Muscle of arm (tissue), 1 donor: ENCODE measurements at regions not wholly inside any gene's neighbourhood (a gene's known extent, or its start where the extent isn't known, plus 50 kb on each side); places are given as distances from the start of the nearest gene placed in this dataset.

ENCODE experiments used
- DNase-seq: peaks from one replicate; pipeline ENCODE4 v3.0.0-alpha.2; 2013

DNA sequence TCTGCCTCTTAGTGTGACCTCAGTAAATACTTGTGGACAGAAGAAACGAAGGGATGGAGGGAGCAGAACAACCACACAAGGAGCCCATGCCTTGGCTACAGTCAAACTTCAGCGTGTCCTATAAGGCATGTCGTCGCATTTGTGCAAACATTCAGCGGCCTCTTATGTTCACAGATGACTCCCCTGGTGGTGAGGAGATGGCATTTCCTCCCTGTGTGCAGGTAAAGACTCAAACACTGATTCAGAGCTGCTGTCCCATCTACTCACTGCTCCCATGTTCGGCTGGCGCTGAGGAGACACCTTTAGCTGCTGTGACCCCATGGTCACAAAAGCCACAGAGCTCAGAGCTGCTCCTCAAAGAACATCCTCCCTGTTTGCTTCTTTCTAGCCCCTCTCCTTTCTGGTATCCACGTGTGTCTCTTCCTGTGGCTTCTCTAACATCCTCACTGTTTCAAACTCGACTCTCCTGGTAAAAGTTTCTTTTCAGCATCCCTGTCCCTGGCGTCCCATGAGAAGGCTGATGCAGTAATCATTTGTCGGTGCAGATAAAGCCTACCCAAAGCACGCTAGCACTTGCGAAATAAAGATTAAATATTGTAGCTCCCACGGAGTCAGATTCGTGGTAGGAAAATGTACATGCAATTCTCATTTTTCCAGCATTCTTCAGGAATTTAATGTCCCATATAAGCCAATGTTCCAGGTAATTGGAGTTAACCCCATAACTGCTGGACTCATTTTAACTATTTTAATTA lies 124.9 kb upstream of the NEBL start:
- DNase-seq = no peak

DNA sequence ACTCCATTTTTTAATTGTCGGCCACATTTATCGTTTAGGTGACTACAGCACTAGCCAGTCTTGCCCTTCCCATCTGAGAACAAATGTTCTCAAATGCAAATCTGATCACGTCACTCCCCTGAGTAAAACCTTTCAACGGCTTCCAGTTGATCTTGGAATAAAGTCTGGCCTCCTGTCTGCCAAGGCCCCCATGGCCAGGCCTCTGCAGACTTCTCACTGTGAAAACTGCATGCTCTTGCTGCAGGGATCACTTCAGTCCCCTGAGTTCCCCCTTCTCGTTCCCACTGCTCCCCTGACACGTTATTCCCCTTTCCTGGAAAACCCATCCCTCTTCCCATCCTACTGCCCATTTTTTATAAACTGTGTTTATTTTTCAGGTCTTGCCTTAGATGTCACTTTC lies 124.1 kb upstream of the NEBL start:
- no peak for DNase-seq

DNA sequence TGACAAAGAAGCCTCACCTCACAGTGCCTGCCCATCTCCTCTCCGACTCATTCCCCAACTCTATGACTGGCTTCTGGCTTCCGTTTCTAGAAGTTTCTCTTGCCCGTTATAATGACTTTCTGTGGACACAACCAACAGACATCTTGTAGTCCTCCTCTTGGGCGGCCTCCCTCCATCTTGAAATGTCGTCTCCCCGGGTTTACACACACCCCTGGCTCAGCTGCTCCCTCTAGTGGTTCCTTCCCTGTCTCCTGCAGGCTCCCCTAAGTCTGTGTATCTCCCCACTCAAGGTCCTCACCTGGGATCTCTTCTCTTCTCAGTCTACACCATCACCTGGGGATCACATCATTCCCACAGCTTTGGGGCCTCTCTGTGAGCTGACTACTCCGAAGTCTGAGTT lies 123.4 kb upstream of the NEBL start:
- no peak for DNase-seq

- DNase-seq = no peak
These were observed 122.3 kb upstream of the NEBL start for GRCh38 chr10:21019436-21019835.

GRCh38 chr10:21015851-21016250 lies 118.7 kb upstream of the NEBL start:
- DNase-seq = no peak

DNA sequence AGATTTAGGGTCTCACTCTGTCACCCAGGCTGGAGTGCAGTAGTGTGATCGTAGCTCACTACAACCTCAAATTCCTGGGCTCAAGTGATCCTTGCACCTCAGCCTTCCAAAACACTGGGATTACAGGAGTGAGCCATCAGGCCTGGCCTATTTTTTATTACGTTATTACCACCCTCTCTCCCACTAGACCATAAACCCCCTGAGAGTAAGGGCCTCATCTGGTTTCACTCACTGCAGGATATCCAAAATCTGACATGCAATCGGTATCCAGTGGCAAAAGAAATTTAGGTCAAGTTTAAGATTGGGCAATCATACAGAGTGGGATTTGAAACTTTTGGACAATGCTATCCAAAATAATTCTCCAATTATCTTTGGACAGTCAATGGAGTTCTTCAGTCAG lies 117.0 kb upstream of the NEBL start:
- DNase-seq = no peak

GRCh38 chr10:21011433-21012018 lies 114.4 kb upstream of the NEBL start:
- DNase-seq = no peak

DNA sequence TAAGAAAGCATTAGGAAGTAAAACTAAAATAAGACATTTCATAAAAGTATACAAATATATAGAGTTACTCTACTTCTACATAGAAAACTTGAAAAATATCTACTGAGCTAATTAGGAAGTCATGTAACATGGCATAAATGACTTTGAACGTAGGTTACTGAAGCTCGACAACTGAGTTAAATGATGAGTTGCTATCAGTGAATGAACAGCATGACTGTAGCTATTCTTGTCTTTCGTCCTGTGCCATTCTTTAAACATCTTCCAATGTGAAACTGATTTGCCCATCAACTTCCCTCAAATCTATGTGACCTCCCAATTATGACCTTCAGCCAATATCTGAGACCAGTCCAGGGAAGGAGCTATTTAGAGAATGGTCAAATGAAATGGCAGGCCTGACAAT lies 113.5 kb upstream of the NEBL start:
- no peak for DNase-seq

DNA sequence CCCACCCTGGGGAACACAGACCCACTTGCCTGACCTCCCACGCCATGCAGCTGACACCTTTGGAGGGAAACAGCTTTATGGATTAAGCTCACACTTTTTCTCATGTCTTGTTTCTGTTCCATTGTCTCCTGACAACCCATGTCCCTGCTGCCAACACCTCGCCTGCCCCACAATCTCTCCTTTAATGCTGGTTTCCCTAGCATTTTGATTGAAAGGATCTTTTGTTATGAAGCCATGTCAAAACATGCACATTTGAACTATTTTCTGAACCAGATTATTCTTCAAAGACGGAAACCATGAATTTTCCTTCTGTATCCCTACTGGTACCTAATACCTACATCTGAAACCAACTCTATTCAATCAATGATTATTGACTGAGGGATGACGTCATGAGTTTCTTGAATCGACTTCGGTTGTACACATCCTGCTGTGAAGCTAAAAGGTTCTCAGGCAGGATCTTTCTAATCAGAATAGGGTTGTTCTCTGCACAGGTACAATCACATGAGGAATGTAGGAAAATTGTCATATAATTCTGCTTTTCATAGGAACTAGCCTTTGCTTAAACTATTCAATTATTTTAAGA lies 106.2 kb upstream of the NEBL start:
- DNase-seq = no peak

DNA sequence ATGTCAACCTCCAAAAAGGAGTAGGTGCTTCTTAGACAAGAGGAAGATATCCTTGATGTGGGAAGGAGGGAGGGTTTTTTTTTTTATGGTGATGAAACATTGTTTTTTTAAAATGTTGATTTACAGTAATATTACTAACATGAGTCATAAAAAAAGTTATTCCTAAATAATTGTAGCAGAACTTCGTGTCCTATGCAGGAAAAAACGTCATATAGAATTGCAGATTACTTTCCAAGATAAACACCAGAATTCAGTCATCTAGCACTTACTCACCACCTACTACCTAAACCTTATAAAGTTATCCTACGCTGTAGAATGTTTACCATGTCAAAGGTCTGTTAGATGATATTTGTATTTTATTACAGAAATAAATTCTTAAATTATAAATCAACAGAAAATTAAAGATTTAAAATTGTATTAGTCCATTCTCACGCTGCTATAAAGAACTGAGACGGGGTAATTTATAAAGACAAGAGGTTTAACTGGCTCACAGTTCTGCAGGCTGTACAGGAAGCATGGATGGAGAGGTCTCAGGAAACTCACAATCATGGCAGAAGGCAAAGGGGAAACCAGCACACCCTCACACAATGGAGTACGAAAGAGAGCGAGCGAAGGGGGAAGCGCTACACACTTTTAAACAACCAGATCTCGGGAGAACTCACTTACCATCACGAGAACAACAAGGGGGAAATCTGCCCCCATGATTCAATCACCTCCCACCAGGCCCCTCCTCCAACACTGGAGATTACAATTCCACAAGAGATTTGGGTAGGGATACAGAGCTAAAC lies 105.2 kb upstream of the NEBL start:
- no peak for DNase-seq

DNA sequence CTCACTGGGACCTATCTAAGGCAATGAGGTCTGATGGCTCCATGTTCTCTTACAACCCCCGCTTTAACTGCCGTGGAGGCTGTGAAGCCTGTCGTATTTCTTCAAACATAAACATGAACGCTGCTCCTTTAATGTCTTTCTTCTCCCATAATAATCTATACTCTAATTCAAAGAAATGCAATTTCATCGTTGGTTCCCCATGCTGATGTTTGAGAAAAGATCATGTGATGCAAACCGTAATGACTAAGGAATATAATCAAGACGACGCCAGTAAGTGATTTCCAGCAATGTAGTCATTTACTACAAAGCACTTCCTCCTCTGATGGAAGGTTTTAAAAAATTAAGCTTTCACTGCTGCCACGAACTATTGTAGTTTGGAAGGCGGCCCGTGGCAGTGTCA lies 102.6 kb upstream of the NEBL start:
- DNase-seq = no peak

- DNase-seq = no peak
These were observed 100.9 kb upstream of the NEBL start for GRCh38 chr10:20998036-20998435.

DNA sequence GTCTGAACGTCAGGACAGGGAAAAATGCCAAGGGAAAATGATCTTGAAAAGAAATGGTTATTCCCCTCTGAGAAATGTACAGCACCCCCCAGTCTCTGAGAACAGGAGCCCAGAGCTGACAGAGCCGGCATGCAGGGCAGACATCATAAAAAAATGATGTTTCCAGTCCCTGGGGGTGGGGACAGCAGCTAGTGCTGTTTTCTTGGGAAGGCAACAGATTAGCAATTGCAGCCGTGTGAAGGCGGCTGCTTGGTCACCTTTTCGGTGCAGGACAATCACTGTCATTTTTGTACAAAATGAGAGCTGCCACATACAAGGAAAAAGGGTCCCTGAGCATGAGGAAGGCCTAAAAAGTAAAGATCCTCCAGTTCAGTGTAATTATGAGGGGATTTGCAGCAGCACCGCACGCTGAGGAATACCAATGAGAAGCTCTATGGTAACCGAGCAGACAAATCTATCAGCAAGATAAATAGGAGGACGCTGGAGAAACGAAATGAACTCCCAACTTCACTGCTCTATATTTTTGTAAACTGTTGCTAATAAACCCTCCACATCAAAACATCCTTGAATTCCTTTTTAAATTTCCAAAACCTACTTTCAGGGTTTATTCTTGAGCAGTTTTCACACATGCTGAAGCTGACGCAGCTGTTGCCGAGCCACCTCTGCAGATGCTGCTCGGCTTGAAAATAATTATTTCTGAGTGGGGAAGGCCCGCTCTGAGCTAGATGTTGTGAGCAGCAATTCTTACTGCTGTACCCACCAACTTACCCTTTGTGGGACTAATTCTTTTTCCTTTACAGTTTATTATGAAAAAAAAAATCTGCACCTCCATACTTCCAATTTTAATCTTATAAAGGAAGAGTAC lies 98.2 kb upstream of the NEBL start:
- DNase-seq = no peak

DNA sequence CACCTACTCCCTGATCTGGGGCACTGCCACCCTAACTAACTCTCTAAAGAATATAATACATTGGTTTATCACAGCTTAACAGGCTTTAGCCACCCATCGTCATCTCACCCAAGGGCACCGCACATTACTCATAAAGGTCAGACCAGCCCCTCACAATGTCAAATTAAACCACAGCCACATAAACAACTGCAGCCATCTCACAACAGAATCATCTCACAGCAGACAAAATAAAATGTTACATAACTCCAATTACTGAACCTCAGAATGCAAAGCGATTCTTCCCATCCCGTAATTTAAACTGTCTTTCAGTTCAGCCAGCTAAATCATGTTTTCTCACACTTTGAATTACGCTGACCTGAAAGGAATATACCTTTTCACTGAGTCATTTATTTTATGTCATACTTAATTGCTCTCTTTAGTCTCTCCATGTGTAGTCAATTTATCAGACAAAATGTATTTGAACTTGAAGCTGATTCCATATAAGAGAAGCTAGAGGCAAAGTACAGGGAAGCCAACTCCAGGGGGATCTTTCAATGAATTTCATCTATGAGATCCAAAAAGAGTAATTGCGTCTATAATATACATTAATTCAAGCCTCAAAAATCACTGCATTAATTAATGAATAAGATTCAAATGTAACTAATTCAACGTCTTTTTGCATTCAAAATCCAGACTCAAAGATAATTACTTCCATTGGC lies 96.9 kb upstream of the NEBL start:
- DNase-seq = no peak

- DNase-seq = no peak
These were observed 96.3 kb upstream of the NEBL start for GRCh38 chr10:20993389-20993788.

DNA sequence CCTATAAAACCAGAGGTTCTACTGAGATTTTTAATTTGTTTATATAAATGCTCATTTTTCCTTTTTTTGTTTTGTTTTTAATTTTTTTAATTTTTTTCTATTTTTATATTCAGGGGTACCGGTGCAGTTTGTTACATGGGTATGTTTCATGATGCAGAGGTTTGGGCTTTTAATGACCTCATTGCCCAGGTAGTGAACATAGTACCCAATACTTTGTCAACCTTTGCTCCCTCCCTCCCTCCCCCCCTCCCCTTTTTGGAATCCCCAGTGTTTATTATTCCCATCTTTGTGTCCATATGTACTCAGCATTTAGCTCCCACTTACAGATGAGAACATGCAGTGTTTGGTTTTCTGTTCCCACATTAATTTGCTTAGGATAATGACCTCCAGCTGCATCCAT lies 94.4 kb upstream of the NEBL start:
- no peak for DNase-seq

GRCh38 chr10:20990604-20991003 lies 93.5 kb upstream of the NEBL start:
- no peak for DNase-seq

- DNase-seq = no peak
These were observed 91.4 kb upstream of the NEBL start for GRCh38 chr10:20988357-20988983.

- DNase-seq = no peak
These were observed 88.9 kb upstream of the NEBL start for GRCh38 chr10:20986049-20986448.

DNA sequence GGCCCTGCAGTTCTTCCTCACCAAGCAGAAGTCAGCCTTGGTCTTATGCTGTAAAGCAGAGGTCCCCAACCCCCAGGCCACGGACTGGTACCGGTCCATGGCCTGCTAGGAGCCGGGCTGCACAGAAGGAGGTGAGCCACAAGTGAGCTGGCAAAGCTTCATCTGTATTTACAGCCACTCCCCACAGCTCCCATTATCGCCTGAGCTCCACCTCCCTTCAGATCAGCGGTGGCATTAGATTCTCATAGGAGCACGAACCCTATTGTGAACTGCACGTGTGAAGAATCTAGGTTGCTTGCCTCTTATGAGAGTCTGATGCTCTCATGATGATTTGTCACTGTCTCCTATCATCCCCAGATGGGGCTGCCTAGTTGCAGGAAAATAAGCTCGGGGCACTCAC lies 87.6 kb upstream of the NEBL start:
- no peak for DNase-seq
